ENCODE measurements at regions not wholly inside any gene's neighbourhood (a gene's known extent, or its start where the extent isn't known, plus 50 kb on each side); places are given as distances from the start of the nearest gene placed in this dataset.

DNA sequence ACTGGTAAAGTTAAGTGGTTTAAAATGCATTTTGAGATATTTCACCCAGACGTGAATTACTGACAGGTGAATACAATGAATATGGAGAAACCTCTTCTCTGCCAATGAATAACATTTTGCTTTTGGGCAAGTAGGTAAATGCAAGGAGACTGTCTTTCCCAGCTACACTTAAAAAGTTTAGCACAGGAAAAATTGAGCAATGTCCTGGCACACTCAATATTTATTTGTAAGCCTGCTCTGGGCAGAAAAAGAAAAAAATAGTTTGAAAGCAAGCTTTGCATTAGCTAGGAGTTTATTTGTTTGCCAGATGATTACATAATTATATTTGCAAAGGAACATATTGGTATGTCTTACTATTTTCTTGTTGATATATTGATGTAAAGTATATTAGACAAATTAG lies 624.2 kb downstream of the ACTR3B start:
- ChIA-PET POLR2A (no interaction called here), CTCF (no interaction called here)
- H3K36me3 Mint-ChIP-seq = peaks cover 82% of the 10 kb centered on the region
- H3K27ac Mint-ChIP-seq = no peak overlapping the region
- no peaks in the 10 kb centered on the region for H3K4me1 Mint-ChIP-seq
- DNase-seq (ENCODE audit: low spot score) (no peak), ATAC-seq (no peak)
- H3K9me3 Mint-ChIP-seq = peaks cover 92% of the 10 kb centered on the region
- H3K27me3 Mint-ChIP-seq (ENCODE audit: low read depth) = peaks cover 8% of the 10 kb centered on the region
- H3K4me3 Mint-ChIP-seq = no peak overlapping the region
- TF ChIP-seq, protein P1, sequence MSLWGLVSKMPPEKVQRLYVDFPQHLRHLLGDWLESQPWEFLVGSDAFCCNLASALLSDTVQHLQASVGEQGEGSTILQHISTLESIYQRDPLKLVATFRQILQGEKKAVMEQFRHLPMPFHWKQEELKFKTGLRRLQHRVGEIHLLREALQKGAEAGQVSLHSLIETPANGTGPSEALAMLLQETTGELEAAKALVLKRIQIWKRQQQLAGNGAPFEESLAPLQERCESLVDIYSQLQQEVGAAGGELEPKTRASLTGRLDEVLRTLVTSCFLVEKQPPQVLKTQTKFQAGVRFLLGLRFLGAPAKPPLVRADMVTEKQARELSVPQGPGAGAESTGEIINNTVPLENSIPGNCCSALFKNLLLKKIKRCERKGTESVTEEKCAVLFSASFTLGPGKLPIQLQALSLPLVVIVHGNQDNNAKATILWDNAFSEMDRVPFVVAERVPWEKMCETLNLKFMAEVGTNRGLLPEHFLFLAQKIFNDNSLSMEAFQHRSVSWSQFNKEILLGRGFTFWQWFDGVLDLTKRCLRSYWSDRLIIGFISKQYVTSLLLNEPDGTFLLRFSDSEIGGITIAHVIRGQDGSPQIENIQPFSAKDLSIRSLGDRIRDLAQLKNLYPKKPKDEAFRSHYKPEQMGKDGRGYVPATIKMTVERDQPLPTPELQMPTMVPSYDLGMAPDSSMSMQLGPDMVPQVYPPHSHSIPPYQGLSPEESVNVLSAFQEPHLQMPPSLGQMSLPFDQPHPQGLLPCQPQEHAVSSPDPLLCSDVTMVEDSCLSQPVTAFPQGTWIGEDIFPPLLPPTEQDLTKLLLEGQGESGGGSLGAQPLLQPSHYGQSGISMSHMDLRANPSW (CRISPR knock-in tag; conservative IDR thresholded peaks at IDR 0.05; ENCODE audit: low read depth) = no peak
- TF ChIP-seq ZNF671 (CRISPR knock-in tag; IDR thresholded peaks at IDR 0.05) = no peak
- TF ChIP-seq, protein P2, sequence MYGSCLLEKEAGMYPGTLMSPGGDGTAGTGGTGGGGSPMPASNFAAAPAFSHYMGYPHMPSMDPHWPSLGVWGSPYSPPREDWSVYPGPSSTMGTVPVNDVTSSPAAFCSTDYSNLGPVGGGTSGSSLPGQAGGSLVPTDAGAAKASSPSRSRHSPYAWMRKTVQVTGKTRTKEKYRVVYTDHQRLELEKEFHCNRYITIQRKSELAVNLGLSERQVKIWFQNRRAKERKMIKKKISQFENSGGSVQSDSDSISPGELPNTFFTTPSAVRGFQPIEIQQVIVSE (CRISPR knock-in tag; IDR thresholded peaks at IDR 0.05; ENCODE audit: borderline replicate concordance) = no peak

DNA sequence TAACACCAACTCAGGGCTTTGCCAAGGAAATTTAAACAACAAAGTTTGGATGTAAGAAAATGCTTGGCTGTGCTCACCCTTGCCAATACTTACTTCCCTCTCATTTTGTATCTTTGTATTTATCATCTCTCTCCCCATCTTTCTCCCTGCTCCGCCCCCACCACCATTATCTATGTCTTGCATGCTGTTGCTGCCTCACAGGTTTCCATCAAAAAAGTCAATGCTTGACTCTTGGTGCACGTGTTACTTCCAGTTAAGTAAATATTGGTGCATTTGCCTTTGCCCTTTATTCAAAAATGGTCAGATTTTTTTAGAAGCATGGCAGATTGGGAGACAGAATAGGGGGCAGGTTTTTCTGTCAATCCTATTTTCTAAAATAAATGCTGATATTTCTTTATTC lies 626.0 kb downstream of the ACTR3B start:
- ChIA-PET CTCF (no interaction called here), POLR2A (no interaction called here)
- Mint-ChIP-seq H3K27me3 (ENCODE audit: low read depth) (peaks cover 8% of the 10 kb centered on the region; the same call in 1 of the 2 replicates), H3K9me3 (peaks cover 93% of the 10 kb centered on the region), H3K4me3 (no peak overlapping the region), H3K4me1 (no peaks in the 10 kb centered on the region), H3K27ac (no peak overlapping the region), H3K36me3 (peaks cover 83% of the 10 kb centered on the region)
- no peak for TF ChIP-seq TEAD1 (CRISPR knock-in tag; IDR thresholded peaks at IDR 0.05)
- TF ChIP-seq NR2C2 (CRISPR knock-in tag; IDR thresholded peaks at IDR 0.05) = no peak
- TF ChIP-seq ATF1 (CRISPR knock-in tag; IDR thresholded peaks at IDR 0.05) = no peak
- TF ChIP-seq TEAD4 (CRISPR knock-in tag; IDR thresholded peaks at IDR 0.05) = no peak
- no peak for TF ChIP-seq NR3C1 (CRISPR knock-in tag; conservative IDR thresholded peaks at IDR 0.05; ENCODE audit: low read depth)
- no peak for TF ChIP-seq FOXK1 (CRISPR knock-in tag; IDR thresholded peaks at IDR 0.05)
- TF ChIP-seq, protein P3, sequence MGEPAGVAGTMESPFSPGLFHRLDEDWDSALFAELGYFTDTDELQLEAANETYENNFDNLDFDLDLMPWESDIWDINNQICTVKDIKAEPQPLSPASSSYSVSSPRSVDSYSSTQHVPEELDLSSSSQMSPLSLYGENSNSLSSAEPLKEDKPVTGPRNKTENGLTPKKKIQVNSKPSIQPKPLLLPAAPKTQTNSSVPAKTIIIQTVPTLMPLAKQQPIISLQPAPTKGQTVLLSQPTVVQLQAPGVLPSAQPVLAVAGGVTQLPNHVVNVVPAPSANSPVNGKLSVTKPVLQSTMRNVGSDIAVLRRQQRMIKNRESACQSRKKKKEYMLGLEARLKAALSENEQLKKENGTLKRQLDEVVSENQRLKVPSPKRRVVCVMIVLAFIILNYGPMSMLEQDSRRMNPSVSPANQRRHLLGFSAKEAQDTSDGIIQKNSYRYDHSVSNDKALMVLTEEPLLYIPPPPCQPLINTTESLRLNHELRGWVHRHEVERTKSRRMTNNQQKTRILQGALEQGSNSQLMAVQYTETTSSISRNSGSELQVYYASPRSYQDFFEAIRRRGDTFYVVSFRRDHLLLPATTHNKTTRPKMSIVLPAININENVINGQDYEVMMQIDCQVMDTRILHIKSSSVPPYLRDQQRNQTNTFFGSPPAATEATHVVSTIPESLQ (CRISPR knock-in tag; IDR thresholded peaks at IDR 0.05) = no peak
- TF ChIP-seq, protein P4, sequence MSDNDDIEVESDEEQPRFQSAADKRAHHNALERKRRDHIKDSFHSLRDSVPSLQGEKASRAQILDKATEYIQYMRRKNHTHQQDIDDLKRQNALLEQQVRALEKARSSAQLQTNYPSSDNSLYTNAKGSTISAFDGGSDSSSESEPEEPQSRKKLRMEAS (CRISPR knock-in tag; IDR thresholded peaks at IDR 0.05) = no peak
- TF ChIP-seq FOXJ3 (CRISPR knock-in tag; IDR thresholded peaks at IDR 0.05; ENCODE audit: borderline replicate concordance) = no peak
- no peak for TF ChIP-seq ZNF121 (CRISPR knock-in tag; IDR thresholded peaks at IDR 0.05)
- no peak for TF ChIP-seq HMGA2 (CRISPR knock-in tag; IDR thresholded peaks at IDR 0.05)
- no peak for DNase-seq (ENCODE audit: low spot score)
- ATAC-seq = no peak

DNA sequence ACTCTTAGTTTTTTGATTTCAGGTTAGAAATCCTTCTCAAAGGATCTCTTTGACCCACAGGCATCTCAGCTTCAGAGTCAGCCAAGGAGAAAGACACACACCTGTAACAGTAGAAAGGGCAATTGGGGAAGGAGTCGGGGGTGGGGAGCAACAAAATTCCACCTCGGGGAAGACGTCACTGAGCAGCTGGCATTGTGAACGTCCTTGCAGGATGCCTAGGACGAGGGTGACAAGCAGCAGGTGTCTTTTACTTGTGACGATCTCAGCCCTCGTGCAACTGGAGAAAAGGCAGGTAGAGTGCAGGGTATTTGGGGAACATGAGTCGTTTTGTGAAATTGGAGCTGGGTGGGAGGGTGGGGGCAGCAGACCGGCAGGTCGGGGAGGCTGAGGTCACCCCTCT lies 627.0 kb downstream of the ACTR3B start:
- Mint-ChIP-seq H3K36me3 (peaks cover 86% of the 10 kb centered on the region), H3K27me3 (ENCODE audit: low read depth) (peaks cover 8% of the 10 kb centered on the region), H3K27ac (no peak overlapping the region), H3K9me3 (peaks cover 94% of the 10 kb centered on the region), H3K4me1 (no peaks in the 10 kb centered on the region), H3K4me3 (no peak overlapping the region)
- DNase-seq (ENCODE audit: low spot score) (no peak), ATAC-seq (no peak)
- ChIA-PET CTCF (no interaction called here), POLR2A (no interaction called here)
- no peak for TF ChIP-seq SOX15 (CRISPR knock-in tag; IDR thresholded peaks at IDR 0.05)
- no peak for TF ChIP-seq MXD4 (CRISPR knock-in tag; IDR thresholded peaks at IDR 0.05; ENCODE audit: borderline replicate concordance)
- TF ChIP-seq RORB (CRISPR knock-in tag; IDR thresholded peaks at IDR 0.05) = no peak
- TF ChIP-seq, protein P5, sequence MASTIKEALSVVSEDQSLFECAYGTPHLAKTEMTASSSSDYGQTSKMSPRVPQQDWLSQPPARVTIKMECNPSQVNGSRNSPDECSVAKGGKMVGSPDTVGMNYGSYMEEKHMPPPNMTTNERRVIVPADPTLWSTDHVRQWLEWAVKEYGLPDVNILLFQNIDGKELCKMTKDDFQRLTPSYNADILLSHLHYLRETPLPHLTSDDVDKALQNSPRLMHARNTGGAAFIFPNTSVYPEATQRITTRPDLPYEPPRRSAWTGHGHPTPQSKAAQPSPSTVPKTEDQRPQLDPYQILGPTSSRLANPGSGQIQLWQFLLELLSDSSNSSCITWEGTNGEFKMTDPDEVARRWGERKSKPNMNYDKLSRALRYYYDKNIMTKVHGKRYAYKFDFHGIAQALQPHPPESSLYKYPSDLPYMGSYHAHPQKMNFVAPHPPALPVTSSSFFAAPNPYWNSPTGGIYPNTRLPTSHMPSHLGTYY (CRISPR knock-in tag; IDR thresholded peaks at IDR 0.05) = no peak
- TF ChIP-seq ZNF396 (CRISPR knock-in tag; IDR thresholded peaks at IDR 0.05; ENCODE audit: borderline replicate concordance) = no peak
- no peak for TF ChIP-seq SP1 (CRISPR knock-in tag; conservative IDR thresholded peaks at IDR 0.05)
- TF ChIP-seq NR1H2 (CRISPR knock-in tag; IDR thresholded peaks at IDR 0.05) = no peak
- no peak for TF ChIP-seq KAT7 (CRISPR knock-in tag; IDR thresholded peaks at IDR 0.05; ENCODE audit: borderline replicate concordance)
- TF ChIP-seq, protein P4 (CRISPR knock-in tag; IDR thresholded peaks at IDR 0.05) = no peak
- no peak for TF ChIP-seq TEAD1 (CRISPR knock-in tag; IDR thresholded peaks at IDR 0.05)

All from WTC11 (cell line).